Stomach (tissue), 4 donors: ENCODE measurements at regions not wholly inside any gene's neighbourhood (a gene's known extent, or its start where the extent isn't known, plus 50 kb on each side); places are given as distances from the start of the nearest gene placed in this dataset.

Source experiments
- EP300 ChIP-seq: sonication (generic); formaldehyde crosslinking; IDR thresholded peaks from one replicate; pipeline ENCODE4 v1.6.1; 2017; ENCODE audit warnings: antibody characterized with exemption
- TF ChIP-seq, protein P1 (sequence below), 7 experiments: fragments of 450-650 bp in 4 of 7; fragments of 200-600 bp in 3 of 7; sonication (generic) in 3 of 7; IDR thresholded peaks; one replicate each; pipeline ENCODE4 v1.5.1; 2016 to 2019; ENCODE audit warnings: antibody characterized with exemption in 7 of 7, control low read depth in 2 of 7, mild to moderate bottlenecking in 1 of 7

DNA sequence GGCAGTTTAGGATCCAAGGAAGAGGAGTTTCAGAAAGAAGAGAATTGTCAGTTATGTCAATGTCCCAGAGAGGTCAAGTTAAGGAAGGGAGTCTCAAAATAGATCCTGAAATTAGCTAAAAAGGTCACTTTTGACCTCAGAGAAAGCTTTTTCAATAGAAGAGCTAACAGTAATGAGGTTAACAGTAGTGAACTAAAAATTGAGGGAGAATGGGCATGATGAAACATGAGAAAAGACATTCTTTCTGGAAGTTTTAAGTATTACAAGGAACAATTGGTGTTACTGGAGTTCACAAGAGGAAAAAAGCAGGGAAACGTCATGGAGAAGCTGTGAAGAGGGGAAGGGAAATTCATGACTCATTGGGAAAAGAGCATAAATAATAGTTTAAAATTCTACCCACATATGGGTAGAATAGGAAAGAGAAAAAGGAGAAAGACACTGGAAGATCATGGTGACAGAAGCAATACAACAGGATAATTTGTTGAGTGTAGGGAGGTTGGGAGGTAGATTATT, 381.2 kb upstream of the FAR2 start:
- TF ChIP-seq, protein P1, sequence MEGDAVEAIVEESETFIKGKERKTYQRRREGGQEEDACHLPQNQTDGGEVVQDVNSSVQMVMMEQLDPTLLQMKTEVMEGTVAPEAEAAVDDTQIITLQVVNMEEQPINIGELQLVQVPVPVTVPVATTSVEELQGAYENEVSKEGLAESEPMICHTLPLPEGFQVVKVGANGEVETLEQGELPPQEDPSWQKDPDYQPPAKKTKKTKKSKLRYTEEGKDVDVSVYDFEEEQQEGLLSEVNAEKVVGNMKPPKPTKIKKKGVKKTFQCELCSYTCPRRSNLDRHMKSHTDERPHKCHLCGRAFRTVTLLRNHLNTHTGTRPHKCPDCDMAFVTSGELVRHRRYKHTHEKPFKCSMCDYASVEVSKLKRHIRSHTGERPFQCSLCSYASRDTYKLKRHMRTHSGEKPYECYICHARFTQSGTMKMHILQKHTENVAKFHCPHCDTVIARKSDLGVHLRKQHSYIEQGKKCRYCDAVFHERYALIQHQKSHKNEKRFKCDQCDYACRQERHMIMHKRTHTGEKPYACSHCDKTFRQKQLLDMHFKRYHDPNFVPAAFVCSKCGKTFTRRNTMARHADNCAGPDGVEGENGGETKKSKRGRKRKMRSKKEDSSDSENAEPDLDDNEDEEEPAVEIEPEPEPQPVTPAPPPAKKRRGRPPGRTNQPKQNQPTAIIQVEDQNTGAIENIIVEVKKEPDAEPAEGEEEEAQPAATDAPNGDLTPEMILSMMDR (IDR thresholded peaks at IDR 0.05), result no peak
- no peak for TF ChIP-seq EP300
